Frontal cortex (tissue), 3 donors: ENCODE measurements at regions not wholly inside any gene's neighbourhood (a gene's known extent, or its start where the extent isn't known, plus 50 kb on each side); places are given as distances from the start of the nearest gene placed in this dataset.
"Not testable (repeated sequence)": the region's sequence is repeated elsewhere in the genome, so short reads cannot be mapped to it uniquely, and the experiment has no call there.

Experiments used
- DNase-seq, 2 donors: peaks; one replicate each; pipeline ENCODE4 v3.0.0; 2012; ENCODE audit warnings: low spot score in 2 of 2
- FAIRE-seq: peaks from 2 replicates; lab custom pipeline; 2012; peaks lifted over from hg19 to GRCh38; lab: Jason Lieb, UNC
- donor health status: control.
- donor health status: control.
- donor health status: control.

DNA sequence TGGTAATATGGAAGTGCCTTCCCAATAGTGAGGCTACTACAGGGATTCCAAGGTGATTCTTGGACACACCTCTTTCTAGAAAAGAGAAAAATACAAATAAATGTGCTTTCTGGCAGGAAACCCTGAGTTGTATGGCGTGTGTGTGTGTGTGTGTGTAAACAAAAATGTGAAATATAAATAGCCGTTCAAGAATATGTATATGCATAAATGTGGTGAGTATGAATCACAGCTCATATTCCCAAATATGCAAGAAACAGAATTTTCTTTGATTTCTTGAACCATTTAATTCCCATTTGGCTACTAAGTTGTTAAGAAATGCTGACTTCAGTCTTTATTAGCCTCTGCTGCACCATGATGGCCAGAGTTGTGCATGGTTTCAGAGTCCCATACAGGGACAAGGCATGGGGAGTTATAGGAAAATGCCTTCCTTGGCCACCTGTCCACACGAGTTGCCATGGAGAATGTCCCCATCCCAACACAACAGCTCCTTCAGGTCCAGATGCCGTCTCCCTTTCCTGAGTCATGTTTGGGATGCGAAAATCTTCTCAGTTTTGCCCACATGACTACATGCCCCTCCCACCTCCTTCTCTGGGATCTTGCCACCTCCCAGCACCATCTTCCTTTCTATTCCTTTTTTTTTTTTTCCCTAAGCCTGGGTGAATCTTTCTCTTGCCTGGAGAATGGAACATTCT is 312.4 kb upstream of the ECI2 start:
- DNase-seq, result no peak
- FAIRE-seq, result no peak

DNA sequence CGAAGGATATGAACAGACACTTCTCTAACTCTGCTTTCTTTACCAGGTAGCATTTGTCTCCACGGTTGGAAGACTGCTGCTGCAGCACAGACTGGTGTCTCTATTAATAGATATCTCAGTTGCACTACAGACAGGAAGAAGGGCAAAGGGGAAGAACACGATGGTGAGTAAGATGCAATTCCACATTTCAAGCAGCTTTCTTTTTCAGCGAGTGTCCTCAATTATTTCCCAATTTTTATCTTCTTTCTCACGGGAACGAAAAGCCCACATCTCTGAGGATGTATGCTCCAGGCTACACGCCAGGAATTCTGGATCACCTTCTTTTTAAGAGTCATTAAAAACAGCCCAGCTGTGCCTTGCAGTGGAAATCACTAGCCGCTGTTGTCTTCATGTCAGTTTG is 311.6 kb upstream of the ECI2 start:
- FAIRE-seq, result no peak
- DNase-seq, result no peak

DNA sequence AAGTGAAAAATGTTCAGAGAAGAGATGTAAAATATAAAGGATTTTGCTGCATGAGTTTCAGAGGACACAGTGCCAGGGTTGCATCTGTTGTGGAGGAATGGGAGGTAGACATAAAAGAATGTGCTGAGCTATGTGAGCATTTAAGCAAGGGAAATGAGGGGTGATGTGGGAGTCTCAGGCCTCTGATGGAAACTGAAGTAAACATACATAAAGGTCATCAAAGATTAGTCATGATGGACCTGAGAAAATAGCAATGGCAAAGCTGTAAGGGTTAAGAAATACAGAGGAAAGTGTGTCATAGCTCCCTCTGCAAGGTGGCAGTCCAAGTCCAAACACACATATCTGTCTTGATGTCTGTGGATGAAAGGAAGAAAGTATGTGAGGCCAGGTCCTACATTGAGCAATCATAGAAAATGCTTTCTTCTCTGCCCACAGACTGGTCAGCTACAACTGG is 306.6 kb upstream of the ECI2 start:
- DNase-seq (no peak), FAIRE-seq (no peak)

DNA sequence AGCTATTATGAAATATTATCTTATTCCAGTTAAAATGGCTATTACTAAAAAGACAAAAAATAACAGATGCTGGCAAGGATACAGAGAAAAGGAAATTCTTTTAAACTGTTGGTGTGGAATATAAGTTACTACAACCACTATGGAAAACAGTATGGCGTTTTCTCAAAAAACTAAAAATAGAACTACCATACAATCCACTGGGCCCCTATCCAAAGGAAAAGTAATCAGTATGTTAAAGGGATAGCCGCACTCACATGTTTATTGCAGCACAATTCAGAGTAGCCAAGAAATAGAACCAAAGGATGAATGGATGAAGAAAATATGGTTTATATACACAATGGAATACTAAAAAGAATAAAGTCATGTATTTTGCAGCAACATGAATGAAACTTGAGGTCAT is 303.8 kb upstream of the ECI2 start:
- FAIRE-seq, result no peak
- no peak for DNase-seq

DNA sequence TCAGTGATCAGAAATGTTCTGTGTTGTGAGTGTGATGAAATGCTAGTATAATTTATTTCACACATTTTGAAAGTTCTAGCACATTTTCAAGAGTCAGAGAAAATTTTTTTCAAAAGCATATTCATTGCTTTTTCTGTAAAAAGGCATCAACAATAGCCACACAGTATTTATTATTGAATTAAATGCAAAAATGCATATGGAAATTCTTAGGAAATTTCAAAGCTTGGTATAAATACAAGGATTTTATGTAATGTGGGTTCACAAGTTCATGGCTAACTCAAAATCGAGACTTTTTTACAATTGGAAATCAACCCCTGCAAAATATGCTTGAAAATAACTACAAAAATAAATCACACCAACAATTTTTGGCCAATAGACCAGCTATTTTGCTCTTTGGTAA is 302.0 kb upstream of the ECI2 start:
- FAIRE-seq, result no peak

DNA sequence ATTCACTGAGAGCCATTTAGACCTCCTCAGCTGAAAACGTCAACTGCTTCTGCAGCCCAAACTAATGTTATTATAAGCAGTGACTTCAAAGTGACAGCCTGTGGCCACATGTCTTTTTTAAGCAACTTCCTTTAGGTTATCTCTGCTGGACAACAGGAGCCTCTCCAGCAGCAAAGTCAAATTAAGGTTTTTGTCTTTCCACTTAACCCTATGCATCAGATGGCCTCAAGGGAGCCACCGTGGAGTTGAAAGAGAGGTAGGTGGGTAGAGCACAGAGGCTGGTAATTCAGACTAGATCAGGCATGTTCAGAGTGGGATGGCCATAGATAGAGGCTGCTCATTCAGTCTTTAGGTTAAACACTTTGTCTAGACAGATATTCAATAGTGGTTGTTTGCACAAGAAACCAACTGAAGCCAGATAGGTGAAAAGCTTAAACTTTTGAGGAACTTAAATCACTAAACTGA is 300.6 kb upstream of the ECI2 start:
- FAIRE-seq (no peak), DNase-seq (no peak)

More for the DNA sequence above, 302.0 kb upstream of the ECI2 start:
- no peak for DNase-seq

DNA sequence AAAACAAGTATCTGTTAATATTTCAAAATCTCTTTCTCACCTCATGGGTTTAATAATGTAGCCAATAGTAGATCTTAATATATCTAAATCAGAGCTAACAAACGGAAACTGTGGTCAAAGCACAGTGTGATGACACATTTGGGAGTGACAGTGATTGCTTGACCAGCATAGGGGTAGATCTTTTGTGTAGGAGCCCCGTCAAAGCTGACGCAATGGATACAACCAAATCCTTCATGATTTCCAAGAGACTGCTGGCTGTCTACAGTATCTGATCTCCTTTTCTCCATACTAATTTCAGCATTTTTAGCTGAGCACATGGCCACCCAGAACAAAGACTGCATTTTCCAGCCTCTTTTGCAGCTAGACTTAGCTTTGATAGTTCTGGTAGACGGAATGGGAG is 299.3 kb upstream of the ECI2 start:
- FAIRE-seq, result no peak
- DNase-seq, result no peak

DNA sequence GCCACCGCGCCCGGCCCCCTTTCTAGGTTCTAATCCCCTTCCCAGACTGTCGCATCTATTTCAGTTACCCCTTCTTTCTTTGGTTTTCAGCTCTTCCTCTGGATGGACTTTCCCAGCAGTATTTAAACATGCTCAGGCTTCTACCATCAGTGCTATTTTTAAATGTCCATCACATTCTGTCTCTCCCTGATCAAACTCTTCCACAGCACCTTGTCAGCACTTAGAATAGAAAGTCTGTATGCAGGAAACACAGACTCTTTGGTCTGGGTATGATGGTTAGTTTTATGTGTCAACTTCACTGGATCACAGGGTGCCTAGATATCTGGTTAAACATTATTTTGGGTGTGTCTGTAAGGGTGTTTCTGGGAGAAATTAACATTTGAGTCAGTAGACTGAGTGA is 297.8 kb upstream of the ECI2 start:
- no peak for DNase-seq
- FAIRE-seq, result no peak

DNA sequence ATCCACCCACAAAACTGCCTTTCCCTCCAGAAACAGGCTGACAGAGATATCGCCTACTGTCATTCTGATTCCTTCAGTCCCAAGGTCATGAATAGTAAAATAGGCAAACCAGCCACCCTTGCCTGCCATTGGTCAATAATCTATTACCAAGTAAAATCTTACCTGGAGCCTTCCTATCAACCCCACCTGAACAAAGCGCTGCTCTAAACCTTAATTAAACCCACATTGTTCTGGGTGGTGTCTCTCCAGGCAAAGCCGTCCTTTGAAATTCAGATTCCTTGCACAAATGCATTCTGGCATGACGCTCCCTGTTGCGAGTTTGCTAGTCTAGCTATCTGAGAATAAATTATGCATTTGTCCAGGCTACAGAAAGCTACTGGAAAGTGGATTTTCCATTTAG is 291.6 kb upstream of the ECI2 start:
- DNase-seq (no peak), FAIRE-seq (no peak)

DNA sequence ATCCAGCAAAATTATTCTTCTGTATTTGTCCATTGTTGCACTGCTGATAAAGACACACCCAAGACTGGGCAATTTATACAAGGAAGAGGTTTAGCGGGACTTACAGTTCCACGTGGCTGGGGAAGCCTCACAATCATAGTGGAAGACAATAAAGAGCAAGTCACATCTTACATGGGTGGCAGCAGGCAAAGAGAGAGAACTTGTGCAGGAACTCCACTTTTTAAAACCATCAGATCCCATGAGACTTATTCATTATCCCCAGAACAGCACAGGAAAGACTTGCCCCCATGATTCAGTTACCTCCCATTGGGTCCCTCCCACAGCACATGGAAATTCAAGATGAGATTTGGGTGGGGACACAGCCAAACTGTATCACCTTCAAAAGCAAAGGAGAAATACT is 286.5 kb upstream of the ECI2 start:
- FAIRE-seq, result no peak
- no peak for DNase-seq

DNA sequence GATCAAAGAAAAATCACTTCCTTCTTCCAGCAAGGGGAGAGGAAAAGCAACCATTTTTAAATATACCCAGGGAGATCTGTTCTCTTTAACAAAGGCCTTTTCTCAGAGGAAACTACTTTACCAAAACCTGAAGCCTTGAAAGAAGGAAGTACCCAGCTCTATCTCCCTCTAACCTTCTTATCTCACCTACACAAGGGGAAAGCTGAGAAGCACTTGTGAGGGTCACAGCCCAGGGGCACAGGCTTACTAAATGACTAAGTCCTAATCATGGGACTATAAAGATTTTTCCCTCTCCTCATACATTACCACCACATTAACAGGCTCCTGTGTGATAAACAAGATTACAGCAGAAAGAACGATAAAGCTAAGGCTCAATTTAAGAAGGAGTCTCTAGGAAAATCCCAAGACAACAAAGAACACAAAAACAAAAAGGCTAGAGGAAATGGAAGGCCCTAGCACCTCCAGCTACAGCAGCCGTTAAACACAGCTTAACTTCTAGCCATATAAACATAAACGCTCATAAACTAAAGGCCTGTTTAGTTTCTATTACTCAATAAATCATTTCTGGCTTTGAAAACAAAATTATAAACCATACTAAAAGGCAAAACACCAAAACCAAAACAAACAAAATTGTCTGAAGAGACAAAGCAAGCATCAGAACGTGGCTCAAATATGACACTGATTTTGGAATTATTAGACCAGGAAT is 284.9 kb upstream of the ECI2 start:
- FAIRE-seq (no peak), DNase-seq (no peak)

DNA sequence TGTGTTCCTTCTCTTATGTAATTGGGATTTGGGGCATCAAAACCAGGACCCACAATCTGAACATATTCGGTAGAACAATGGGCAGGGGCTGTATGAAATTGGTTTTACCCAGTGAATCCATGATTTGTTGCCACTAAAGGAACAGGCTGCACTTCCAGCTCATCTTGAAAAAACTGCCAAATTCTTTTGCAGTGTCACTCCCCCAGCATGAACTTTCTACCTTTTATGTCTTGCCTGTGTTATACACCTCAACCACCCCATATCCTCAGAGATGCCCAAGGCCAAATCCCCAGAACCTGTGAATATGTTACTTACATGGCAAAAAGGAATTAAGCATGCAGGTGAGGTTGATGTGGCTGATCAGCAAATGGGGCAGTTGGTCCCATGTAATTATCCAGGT is 280.2 kb upstream of the ECI2 start:
- DNase-seq (no peak), FAIRE-seq (no peak)

DNA sequence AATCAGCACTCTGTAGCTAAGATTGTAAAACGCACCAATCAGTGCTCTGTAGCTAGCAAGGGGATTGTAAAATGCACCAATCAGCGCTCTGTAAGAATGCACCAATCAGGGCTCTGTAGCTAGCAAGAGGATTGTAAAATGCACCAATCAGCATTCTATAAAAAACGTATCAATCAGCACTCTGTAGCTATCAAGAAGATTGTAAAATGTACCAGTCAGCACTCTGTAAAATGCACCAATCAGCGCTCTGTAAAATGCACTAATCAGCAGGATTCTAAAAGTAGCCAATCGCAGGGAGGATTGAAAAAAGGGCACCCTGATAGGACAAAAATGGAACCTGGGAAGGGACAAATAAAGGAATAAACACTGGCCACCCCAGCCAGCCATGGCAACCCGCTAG is 278.7 kb upstream of the ECI2 start:
- DNase-seq, FAIRE-seq: not testable (repeated sequence)

DNA sequence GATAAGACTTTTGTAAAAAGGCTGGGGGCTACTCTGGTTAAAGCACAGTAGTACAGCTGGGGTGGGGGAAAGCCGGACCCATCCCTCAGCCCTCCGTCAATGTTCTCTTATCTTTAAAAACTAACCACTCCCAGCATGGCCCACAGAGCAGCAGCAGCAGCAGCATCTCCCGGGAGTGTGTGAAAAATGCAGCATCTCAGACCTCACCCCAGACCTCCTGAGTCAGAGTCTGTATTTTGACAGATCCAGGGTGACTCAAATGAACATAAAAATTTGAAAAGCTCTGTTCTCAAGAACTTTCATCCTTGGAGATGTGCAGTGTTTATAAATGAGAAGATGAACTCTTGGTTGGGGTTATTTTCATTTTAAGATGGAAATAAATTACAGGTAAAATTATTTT is 277.7 kb upstream of the ECI2 start:
- no peak for DNase-seq
- no peak for FAIRE-seq

DNA sequence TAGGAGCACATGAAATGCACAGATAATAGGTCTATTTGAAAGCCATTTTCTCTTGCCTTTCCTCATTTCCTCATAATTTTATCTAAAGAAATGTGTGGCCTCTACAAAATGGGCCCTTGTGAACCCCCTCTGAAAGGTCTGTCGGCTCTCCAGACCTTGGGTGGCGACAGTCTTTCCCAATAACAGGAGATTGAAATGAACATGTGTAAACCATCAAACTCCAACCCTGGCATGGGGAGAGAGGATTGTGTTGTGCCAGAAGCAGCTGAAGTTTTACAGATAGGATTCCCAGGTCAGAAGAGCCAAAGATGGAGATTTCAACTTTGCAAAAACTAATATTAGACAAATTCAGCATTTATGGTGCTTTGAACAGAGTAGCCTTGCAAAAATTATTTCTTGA is 277.1 kb upstream of the ECI2 start:
- DNase-seq (no peak), FAIRE-seq (no peak)

DNA sequence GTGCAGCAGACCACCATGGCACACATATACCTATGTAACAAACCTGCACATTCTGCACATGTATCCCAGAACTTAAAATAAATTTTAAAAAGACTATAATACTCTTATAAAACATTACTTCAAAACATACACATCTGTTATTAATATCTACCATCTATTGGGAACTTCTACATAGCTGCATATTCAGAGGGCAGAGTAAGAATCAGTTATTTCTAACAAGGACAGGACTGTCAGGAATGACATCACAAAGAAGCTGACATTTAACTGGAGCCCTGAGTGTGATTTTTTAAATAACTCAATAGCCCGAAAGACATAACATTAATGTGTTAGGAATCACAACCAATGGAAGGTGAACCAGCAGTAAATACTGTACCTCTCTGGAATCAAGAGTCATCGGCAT is 276.7 kb upstream of the ECI2 start:
- no peak for FAIRE-seq
- no peak for DNase-seq

DNA sequence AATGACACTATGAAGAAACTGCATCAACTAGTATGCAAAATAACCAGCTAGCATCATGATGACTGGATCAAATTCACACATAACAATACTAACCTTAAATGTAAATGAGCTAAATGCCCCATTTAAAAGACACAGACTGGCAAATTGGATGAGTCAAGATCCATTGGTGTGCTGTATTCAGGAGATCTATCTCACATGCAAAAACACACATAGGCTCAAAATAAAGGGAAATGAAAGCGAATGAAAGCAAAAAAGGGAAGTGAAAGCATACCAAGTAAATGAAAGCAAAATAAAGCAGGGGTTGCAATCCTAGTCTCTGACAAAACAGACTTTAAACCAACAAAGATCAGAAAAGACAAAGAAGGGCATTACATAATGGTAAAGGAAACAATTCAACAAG is 272.3 kb upstream of the ECI2 start:
- not testable (repeated sequence) for FAIRE-seq, DNase-seq

DNA sequence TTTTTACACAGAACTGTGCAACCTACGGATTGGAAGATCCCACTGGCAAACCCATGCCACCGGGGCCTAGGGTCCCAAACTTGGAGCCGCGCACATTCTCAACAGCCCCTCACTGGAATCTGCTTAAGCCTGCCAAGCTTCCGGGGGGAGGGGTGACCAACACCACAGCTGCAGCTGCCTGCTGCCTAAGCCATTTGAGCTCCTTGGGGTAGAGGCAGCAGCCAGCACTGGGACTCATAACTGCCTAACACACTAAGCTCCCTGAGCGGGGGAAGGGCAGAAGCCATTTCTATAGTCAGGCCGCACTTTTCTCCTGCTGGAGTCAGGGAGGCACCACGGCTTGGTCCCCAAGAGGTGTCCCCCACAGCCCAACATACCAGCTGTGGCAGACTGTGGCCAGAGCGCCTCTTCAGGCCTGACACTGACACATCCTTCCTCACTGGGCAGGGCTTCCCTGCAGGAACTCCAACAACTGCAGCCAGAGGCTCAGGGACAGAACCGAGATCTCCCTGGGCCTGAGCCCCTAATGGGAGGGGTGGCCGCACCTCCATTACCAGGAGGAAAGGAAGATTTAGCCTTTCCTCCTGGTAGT is 270.3 kb upstream of the ECI2 start:
- no peak for DNase-seq
- FAIRE-seq, result no peak

DNA sequence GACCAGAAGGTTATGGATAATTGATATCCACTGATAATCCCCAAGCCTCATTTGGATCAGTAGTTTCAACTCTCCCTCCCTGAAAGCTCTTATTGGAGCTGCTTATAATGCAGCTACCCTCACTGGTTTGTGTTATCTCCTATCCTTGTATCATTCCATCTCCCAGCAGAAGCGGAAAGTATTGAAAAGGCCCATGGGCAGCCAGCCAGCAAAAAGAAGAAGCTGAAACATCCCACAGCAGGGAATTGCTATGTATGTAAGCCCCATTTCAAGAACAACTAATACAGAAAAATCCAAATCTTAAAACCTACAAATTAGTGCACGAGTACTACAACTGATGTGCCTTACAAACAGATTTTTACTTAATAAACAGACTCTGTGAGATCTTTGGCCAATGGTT is 269.0 kb upstream of the ECI2 start:
- no peak for FAIRE-seq
- no peak for DNase-seq

DNA sequence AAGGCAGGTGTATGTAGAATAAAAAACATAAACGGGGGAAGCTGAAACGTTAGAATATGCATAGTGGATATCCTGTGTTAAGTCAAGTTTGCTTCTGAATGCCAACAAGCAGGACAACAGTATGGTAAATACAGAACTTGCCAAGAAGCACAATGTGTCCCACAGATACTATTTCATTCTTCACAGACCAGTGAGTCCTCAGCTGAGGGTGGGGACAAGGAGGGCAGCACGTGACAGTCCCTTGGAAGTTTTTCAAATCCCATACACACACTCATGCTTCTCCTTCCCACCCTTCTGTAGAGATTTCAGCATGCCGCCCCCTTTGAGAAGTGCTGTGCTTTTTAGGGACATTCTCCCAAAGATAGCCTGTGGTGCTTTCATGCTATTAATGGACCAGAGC is 268.5 kb upstream of the ECI2 start:
- DNase-seq (no peak), FAIRE-seq (no peak)

DNA sequence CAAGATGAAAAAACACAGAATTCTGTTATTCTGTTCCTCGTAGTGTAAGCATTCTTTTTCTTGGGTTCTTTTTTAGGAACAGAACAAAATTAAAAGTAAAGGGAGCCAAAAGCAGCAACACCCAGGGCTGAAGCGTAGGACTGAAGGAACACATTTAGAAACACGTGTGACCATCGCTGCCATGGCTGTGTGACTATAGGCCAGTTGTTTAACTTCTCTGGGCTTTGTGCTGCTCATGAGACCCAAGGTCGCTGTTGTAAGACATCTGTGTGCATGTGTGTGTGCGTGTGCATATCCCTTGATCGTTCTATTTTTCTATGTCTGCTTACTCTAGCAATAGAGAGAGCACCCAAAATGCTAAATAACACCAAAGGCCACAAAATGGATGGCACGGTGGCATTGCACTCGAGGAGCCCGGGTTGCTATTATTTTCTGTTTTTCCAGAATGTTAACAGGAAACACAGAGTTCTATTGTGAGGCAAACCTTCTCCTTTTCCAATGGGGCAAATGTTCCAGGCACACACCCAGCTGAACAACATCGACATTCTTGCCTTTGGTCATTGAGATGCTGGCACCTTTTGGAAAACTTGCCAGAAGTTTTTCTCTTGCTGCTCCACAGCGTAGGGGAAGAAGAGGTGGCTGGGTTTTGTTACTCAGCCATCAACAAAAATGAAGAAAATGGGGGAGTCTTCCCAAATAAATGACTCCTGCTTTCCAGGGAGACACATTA is 267.8 kb upstream of the ECI2 start:
- FAIRE-seq, result no peak
- DNase-seq, result no peak
